Heart left ventricle (tissue), 16 donors: ENCODE measurements at regions not wholly inside any gene's neighbourhood (a gene's known extent, or its start where the extent isn't known, plus 50 kb on each side); places are given as distances from the start of the nearest gene placed in this dataset.

ENCODE experiments used
- ATAC-seq, 4 donors: fragments of 200-7000 bp; cut with Tn5 transposase; one replicate each; pipeline ENCODE4 v1.9.1; 2020 to 2022; ENCODE audit warnings: moderate library complexity in 4 of 4, mild to moderate bottlenecking in 3 of 4, moderate number of reproducible peaks in 1 of 4
- DNase-seq, 5 donors: peaks; one replicate each; pipeline ENCODE4 v3.0.0-alpha.2; 2020
- H3K27ac ChIP-seq, 12 donors: fragments of 200-600 bp; sonication (generic) in 4 of 12; one replicate each; pipeline versions ENCODE4 v1.5.0 to v1.8.0; 2016 to 2022; ENCODE audit warnings: mild to moderate bottlenecking in 2 of 12
- H3K27me3 ChIP-seq, 9 donors: fragments of 200-600 bp; sonication (generic) in 2 of 9; one replicate each; pipeline versions ENCODE4 v1.5.1 to v1.8.0; 2016 to 2022; ENCODE audit warnings: mild to moderate bottlenecking in 3 of 9
- H3K36me3 ChIP-seq, 9 donors: fragments of 200-600 bp; sonication (generic) in 2 of 9; one replicate each; pipeline versions ENCODE4 v1.5.0 to v1.8.0; 2018 to 2022; ENCODE audit warnings: mild to moderate bottlenecking in 2 of 9
- H3K4me1 ChIP-seq, 12 donors: fragments of 200-600 bp; sonication (generic) in 4 of 12; one replicate each; pipeline versions ENCODE4 v1.5.0 to v1.8.0; 2016 to 2022; ENCODE audit warnings: mild to moderate bottlenecking in 3 of 12
- H3K4me3 ChIP-seq, 12 donors: fragments of 200-600 bp; sonication (generic) in 4 of 12; one replicate each; pipeline versions ENCODE4 v1.5.0 to v1.8.0; 2017 to 2022; ENCODE audit warnings: mild to moderate bottlenecking in 9 of 12, moderate library complexity in 4 of 12
- H3K9me3 ChIP-seq, 12 donors: fragments of 200-600 bp; sonication (generic) in 4 of 12; one replicate each; pipeline versions ENCODE4 v1.5.0 to v1.8.0; 2016 to 2022; ENCODE audit warnings: mild to moderate bottlenecking in 1 of 12
- CTCF ChIP-seq, 12 donors: fragments of 200-600 bp; sonication (generic) in 4 of 12; IDR thresholded peaks; one replicate each; pipeline versions ENCODE4 v1.5.0 to v1.8.0; 2018 to 2022; ENCODE audit warnings: antibody characterized with exemption in 12 of 12, mild to moderate bottlenecking in 5 of 12
- POLR2A ChIP-seq, 2 donors: fragments of 450-650 bp; IDR thresholded peaks; one replicate each; pipeline ENCODE4 v1.6.1; 2017; ENCODE audit warnings: antibody characterized with exemption in 2 of 2, mild to moderate bottlenecking in 2 of 2, moderate library complexity in 2 of 2
- WGBS, 4 donors: extraction: QIAGEN DNeasy Blood & Tissue Kit in 2 of 4; methylation state at CpG; one replicate each; pipeline versions ENCODE4 v1.1.5 to v1.1.7; 2013 to 2018; 5-methylcytosine and 5-hydroxymethylcytosine counted together
- intact Hi-C, 10 donors: fragments of 100-400 bp; cut with DNase I; formaldehyde crosslinking; loops; one replicate each; pipeline versions ENCODE4 v1.11.1 to v1.14.2; 2022
- donor health status: ischemic (EF 13 %, LVEDD 7.1; RV severe dilation, severe dysfunction).
- donor health status: healthy with polysubstance abuse.
- donor health status: DM: no; HTN: yes; CAD: no.
- donor health status: DM: no; HTN: no; CAD: no.
- donor health status: ischemic (EF 25% LVEDD 6.9; RV normal size, moderate dysfunction).
- donor health status: ischemic (EF 25% LVEDD 5.7; RV mildly dilated, moderate dysfunction).
- donor health status: healthy.
- donor health status: DM: yes; HTN: yes; CAD: no.
- donor health status: ischemic (EF 35%, LVEDD 5.7; RV mildly dilated, moderate dysfunction).
- donor health status: nonischemic (EF 11% LVEDD 7.7; RV severe dilation, severe dysfunction).
- donor health status: DM: yes; HTN: yes; CAD: no.
- donor health status: PGD.
- donor health status: ischemic (EF 29% LVEDD 5.4; RV normal size, mild dysfunction).
- donor health status: nonischemic (EF 23%, LVEDD 6.1; RV moderate dilation, normal function).

DNA sequence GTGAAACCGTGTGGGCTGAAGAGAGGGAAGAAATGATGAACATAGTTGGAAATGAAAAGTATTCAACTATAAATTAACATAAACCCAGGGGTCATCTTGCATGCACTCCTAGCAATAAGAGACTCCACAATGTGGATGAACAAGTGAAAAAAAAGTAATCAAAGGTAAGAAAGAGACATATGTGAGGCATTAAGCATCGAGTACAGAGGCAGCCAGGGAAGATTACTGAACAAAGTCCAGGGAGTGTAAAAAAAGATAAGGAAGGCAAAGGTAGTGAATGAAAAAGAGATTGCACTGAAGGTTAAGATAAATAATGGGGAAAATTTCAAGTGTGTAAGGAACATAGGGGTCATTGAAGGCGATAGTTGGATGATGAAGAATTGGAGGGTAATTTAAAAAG is 330.8 kb upstream of the PROX1 start:
- Histone ChIP-seq H3K4me3 (no peak overlapping the region), H3K27me3 (peaks cover 0 to 6% (median 0%) of the 10 kb centered on the region in 9 donors), H3K36me3 (no peaks in the 10 kb centered on the region), H3K27ac (no peak overlapping the region), H3K4me1 (no peaks in the 10 kb centered on the region), H3K9me3 (no peaks in the 10 kb centered on the region)
- intact Hi-C loops, result no loop called here
- TF ChIP-seq POLR2A (IDR thresholded peaks at IDR 0.05) (no peak), CTCF (IDR thresholded peaks at IDR 0.05) (no peak)
- DNase-seq (no peak), ATAC-seq (no peak)
- WGBS, 4 donors, result 59 to 71% (median 64%) methylated on average over 3 of the region's 3 CpGs

- no peaks in the 10 kb centered on the region for H3K4me1 ChIP-seq
- DNase-seq (no peak), ATAC-seq (no peak)
- H3K36me3 ChIP-seq, result no peaks in the 10 kb centered on the region
- intact Hi-C loops, result no loop called here
- no peaks in the 10 kb centered on the region for H3K9me3 ChIP-seq
- no peak overlapping the region for H3K4me3 ChIP-seq
- peaks cover 0 to 6% (median 0%) of the 10 kb centered on the region in 9 donors for H3K27me3 ChIP-seq
- TF ChIP-seq POLR2A (IDR thresholded peaks at IDR 0.05), result no peak
- no peak for TF ChIP-seq CTCF (IDR thresholded peaks at IDR 0.05)
- H3K27ac ChIP-seq, result no peak overlapping the region
- WGBS, 4 donors, result 66 to 73% (median 69%) methylated on average over 2 of the region's 2 CpGs
Observed at GRCh38 chr1:213657879-213658278, 329.9 kb upstream of the PROX1 start.

- no peak for ATAC-seq
- WGBS, 4 donors, result 52 to 75% (median 61%) methylated on average over 2 of the region's 2 CpGs
- peaks cover 0 to 6% (median 0%) of the 10 kb centered on the region in 9 donors for H3K27me3 ChIP-seq
- intact Hi-C loops, result no loop called here
- TF ChIP-seq POLR2A (IDR thresholded peaks at IDR 0.05), result no peak
- TF ChIP-seq CTCF (IDR thresholded peaks at IDR 0.05), result no peak
- no peaks in the 10 kb centered on the region for H3K36me3 ChIP-seq
- H3K4me3 ChIP-seq, result no peak overlapping the region
- no peaks in the 10 kb centered on the region for H3K9me3 ChIP-seq
- H3K27ac ChIP-seq, result no peak overlapping the region
- H3K4me1 ChIP-seq, result no peaks in the 10 kb centered on the region
- DNase-seq, result no peak
Observed at GRCh38 chr1:213658457-213658856, 329.3 kb upstream of the PROX1 start.

DNA sequence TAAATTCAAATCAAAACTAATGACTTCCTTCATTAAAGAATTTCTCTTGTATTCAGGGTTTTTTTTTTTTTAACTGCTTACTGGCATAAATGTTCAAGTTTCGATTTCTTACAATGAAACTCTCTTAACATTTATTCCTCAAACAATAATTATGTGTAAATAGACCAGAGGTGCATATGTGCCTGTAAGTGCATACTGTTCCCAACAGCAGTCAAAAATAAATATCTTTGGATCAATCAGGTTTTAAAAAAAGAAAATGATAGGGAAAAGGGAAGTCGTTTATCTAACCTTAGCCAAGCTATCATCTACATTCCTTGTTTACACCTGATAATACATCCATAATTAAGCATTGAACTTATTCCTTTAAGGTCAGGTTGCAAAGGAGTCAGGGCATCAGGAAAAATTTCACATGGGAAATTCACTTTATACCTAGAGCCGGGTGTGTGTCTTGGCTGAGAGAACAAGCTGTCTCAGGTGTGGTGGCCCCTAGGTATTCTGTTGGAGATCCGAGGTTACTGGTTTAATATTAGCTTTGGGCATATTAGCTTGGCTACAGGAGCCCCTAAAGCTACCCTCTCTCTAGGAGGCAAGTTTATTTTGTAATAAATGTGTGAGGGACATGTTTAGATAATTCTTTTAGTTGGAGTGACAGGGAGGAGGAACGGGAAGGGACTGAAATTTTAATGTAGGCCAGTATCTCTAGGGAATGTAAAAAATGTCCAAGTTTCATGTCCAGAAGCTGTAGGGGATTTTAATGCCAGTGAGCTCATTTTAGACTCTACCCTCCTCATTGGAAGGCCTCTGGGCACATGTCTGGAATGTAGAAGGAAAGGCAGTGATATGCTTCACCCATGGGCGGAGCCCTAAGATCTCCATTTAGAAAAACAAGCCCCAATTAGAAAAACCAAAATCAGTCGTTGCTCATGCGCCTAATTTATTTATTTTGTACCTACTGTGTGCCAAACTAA is 327.9 kb upstream of the PROX1 start:
- DNase-seq (no peak), ATAC-seq (no peak)
- intact Hi-C loops, result no loop called here
- no peaks in the 10 kb centered on the region for H3K9me3 ChIP-seq
- no peaks in the 10 kb centered on the region for H3K36me3 ChIP-seq
- peaks cover 0 to 6% (median 0%) of the 10 kb centered on the region in 9 donors for H3K27me3 ChIP-seq
- H3K4me3 ChIP-seq, result no peak overlapping the region
- TF ChIP-seq POLR2A (IDR thresholded peaks at IDR 0.05) (no peak), CTCF (IDR thresholded peaks at IDR 0.05) (no peak)
- H3K4me1 ChIP-seq, result no peaks in the 10 kb centered on the region
- WGBS, 4 donors, result 71 to 80% (median 76%) methylated on average over 8 of the region's 8 CpGs
- no peak overlapping the region for H3K27ac ChIP-seq
